WI38 (cell line): ENCODE measurements at regions not wholly inside any gene's neighbourhood (a gene's known extent, or its start where the extent isn't known, plus 50 kb on each side); places are given as distances from the start of the nearest gene placed in this dataset.

Experiments used
- H3K4me3 ChIP-seq: 2 replicates; pipeline ENCODE4 v1.5.1; 2011; ENCODE audit warnings: low read depth, mild to moderate bottlenecking, control low read depth, low read length
- TF ChIP-seq, protein P1 (sequence below): IDR thresholded peaks from 2 replicates; pipeline ENCODE4 v1.5.1; 2012; ENCODE audit warnings: low read depth, mild to moderate bottlenecking, control low read depth, low read length

- TF ChIP-seq, protein P1, sequence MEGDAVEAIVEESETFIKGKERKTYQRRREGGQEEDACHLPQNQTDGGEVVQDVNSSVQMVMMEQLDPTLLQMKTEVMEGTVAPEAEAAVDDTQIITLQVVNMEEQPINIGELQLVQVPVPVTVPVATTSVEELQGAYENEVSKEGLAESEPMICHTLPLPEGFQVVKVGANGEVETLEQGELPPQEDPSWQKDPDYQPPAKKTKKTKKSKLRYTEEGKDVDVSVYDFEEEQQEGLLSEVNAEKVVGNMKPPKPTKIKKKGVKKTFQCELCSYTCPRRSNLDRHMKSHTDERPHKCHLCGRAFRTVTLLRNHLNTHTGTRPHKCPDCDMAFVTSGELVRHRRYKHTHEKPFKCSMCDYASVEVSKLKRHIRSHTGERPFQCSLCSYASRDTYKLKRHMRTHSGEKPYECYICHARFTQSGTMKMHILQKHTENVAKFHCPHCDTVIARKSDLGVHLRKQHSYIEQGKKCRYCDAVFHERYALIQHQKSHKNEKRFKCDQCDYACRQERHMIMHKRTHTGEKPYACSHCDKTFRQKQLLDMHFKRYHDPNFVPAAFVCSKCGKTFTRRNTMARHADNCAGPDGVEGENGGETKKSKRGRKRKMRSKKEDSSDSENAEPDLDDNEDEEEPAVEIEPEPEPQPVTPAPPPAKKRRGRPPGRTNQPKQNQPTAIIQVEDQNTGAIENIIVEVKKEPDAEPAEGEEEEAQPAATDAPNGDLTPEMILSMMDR, result no peak
- H3K4me3 ChIP-seq, result no peak overlapping the region
These were observed 67.3 kb upstream of the SNTG2 start for GRCh38 chr2:883260-883802.

- TF ChIP-seq, protein P1, result no peak
- no peak overlapping the region for H3K4me3 ChIP-seq
These were observed 69.3 kb upstream of the SNTG2 start for GRCh38 chr2:881204-881918.

DNA sequence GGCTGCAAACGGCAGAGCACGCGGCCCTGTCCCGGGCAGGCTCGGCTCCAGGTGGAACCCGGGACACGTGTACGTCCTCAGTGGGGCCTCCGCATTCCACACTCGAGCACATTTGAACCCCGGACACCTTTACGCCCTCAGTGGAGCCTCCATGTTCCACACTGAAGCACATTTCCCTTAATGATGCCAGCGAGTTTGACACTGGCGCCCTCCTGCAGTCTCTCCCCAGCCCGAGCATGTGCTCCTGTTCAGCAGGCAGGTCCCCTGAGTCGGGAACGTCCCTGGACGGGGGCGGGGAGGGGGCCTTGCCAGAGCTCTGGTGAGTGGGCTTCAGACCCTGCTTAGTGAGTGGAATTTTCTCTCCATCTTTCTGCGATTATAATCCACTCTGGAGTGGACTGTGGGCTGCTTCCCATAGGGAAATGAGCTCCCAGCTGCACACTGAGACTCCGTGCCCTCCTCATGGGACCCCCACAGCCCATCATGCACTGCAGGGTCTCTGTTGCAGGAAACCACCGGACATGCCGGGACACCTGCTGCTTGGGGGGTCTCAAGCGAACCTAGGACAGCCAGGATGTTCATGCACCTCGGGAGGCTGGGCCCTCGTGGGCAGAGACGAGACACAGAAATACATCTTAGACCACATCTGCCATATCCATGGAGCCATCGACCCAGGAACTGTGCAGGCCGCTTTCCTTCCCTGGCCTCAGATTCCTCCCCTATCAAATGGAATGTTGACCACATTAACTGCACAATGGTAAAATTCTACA, 70.3 kb upstream of the SNTG2 start:
- TF ChIP-seq, protein P1, result no peak
- H3K4me3 ChIP-seq, result no peak overlapping the region

- TF ChIP-seq, protein P1, result no peak
- H3K4me3 ChIP-seq, result no peak overlapping the region
These were observed 71.1 kb upstream of the SNTG2 start for GRCh38 chr2:879540-879939.

GRCh38 chr2:878245-878930, 72.3 kb upstream of the SNTG2 start:
- H3K4me3 ChIP-seq, result no peak overlapping the region
- TF ChIP-seq, protein P1, result no peak

GRCh38 chr2:877747-878146, 72.9 kb upstream of the SNTG2 start:
- H3K4me3 ChIP-seq, result no peak overlapping the region
- TF ChIP-seq, protein P1, result no peak
